ENCODE measurements at regions not wholly inside any gene's neighbourhood (a gene's known extent, or its start where the extent isn't known, plus 50 kb on each side); places are given as distances from the start of the nearest gene placed in this dataset.

- no peak for DNase-seq (ENCODE audit: unreplicated experiment)
- H3K27me3 Mint-ChIP-seq (ENCODE audit: insufficient read depth, unreplicated experiment): no peaks in the 10 kb centered on the region
- no peaks in the 10 kb centered on the region for H3K36me3 Mint-ChIP-seq (ENCODE audit: insufficient read depth, unreplicated experiment)
- no peaks in the 10 kb centered on the region for H3K4me1 Mint-ChIP-seq (ENCODE audit: insufficient read depth, unreplicated experiment)
- H3K4me3 Mint-ChIP-seq (ENCODE audit: unreplicated experiment): no peak overlapping the region
- no TSS peak for BruUV-seq (replicated peaks)
- no peak overlapping the region for H3K27ac Mint-ChIP-seq (ENCODE audit: low read depth, unreplicated experiment)
- ChIA-PET CTCF (no interaction called here), POLR2A (no interaction called here)
- TF ChIP-seq, protein P1, sequence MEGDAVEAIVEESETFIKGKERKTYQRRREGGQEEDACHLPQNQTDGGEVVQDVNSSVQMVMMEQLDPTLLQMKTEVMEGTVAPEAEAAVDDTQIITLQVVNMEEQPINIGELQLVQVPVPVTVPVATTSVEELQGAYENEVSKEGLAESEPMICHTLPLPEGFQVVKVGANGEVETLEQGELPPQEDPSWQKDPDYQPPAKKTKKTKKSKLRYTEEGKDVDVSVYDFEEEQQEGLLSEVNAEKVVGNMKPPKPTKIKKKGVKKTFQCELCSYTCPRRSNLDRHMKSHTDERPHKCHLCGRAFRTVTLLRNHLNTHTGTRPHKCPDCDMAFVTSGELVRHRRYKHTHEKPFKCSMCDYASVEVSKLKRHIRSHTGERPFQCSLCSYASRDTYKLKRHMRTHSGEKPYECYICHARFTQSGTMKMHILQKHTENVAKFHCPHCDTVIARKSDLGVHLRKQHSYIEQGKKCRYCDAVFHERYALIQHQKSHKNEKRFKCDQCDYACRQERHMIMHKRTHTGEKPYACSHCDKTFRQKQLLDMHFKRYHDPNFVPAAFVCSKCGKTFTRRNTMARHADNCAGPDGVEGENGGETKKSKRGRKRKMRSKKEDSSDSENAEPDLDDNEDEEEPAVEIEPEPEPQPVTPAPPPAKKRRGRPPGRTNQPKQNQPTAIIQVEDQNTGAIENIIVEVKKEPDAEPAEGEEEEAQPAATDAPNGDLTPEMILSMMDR (IDR thresholded peaks at IDR 0.05; ENCODE audit: unreplicated experiment): no peak
- intact Hi-C loops (cut with micrococcal nuclease): no loop called here
- peaks cover 9% of the 10 kb centered on the region for H3K9me3 Mint-ChIP-seq (ENCODE audit: unreplicated experiment)
These were observed 201.0 kb downstream of the POSTN start for GRCh38 chr13:37397535-37397934.

- intact Hi-C loops (cut with micrococcal nuclease): no loop called here
- Mint-ChIP-seq H3K4me1 (ENCODE audit: insufficient read depth, unreplicated experiment) (no peaks in the 10 kb centered on the region), H3K36me3 (ENCODE audit: insufficient read depth, unreplicated experiment) (no peaks in the 10 kb centered on the region), H3K4me3 (ENCODE audit: unreplicated experiment) (no peak overlapping the region), H3K27ac (ENCODE audit: low read depth, unreplicated experiment) (no peak overlapping the region), H3K9me3 (ENCODE audit: unreplicated experiment) (peaks cover 9% of the 10 kb centered on the region), H3K27me3 (ENCODE audit: insufficient read depth, unreplicated experiment) (no peaks in the 10 kb centered on the region)
- no TSS peak for BruUV-seq (replicated peaks)
- ChIA-PET CTCF (no interaction called here), POLR2A (no interaction called here)
- DNase-seq (ENCODE audit: unreplicated experiment): no peak
- TF ChIP-seq, protein P1 (IDR thresholded peaks at IDR 0.05; ENCODE audit: unreplicated experiment): no peak
These were observed 203.0 kb downstream of the POSTN start for GRCh38 chr13:37395544-37395943.

- H3K36me3 Mint-ChIP-seq (ENCODE audit: insufficient read depth, unreplicated experiment): no peaks in the 10 kb centered on the region
- no peaks in the 10 kb centered on the region for H3K27me3 Mint-ChIP-seq (ENCODE audit: insufficient read depth, unreplicated experiment)
- H3K4me1 Mint-ChIP-seq (ENCODE audit: insufficient read depth, unreplicated experiment): no peaks in the 10 kb centered on the region
- no peak for DNase-seq (ENCODE audit: unreplicated experiment)
- CTCF ChIA-PET: no interaction called here
- POLR2A ChIA-PET: no interaction called here
- TF ChIP-seq, protein P1 (IDR thresholded peaks at IDR 0.05; ENCODE audit: unreplicated experiment): no peak
- intact Hi-C loops (cut with micrococcal nuclease): no loop called here
- BruUV-seq (replicated peaks): no TSS peak
- H3K4me3 Mint-ChIP-seq (ENCODE audit: unreplicated experiment): no peak overlapping the region
- H3K27ac Mint-ChIP-seq (ENCODE audit: low read depth, unreplicated experiment): no peak overlapping the region
- H3K9me3 Mint-ChIP-seq (ENCODE audit: unreplicated experiment): no peaks in the 10 kb centered on the region
These were observed 206.2 kb downstream of the POSTN start for GRCh38 chr13:37392389-37392788.

DNA sequence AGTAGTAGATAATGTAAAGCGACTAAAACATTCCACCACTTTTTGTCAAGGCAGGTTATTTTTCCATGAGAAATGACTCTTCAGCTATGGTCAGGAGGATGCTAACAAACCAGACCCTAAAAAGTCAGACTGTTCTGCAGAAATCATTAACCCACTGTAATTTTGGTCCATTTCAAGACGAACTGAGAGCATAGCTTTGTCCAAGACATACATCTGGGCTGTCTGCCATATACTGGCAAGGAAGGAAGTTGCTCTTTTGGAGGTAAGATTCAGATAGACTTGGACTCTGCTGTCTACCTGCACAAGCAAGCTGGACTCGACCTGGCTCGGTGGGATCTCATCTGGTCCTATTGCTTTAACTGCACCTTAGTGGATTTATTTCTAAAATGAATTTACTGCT is 207.8 kb downstream of the POSTN start:
- DNase-seq (ENCODE audit: unreplicated experiment): no peak
- ChIA-PET POLR2A (no interaction called here), CTCF (no interaction called here)
- Mint-ChIP-seq H3K27me3 (ENCODE audit: insufficient read depth, unreplicated experiment) (no peaks in the 10 kb centered on the region), H3K27ac (ENCODE audit: low read depth, unreplicated experiment) (no peak overlapping the region), H3K36me3 (ENCODE audit: insufficient read depth, unreplicated experiment) (no peaks in the 10 kb centered on the region), H3K4me1 (ENCODE audit: insufficient read depth, unreplicated experiment) (no peaks in the 10 kb centered on the region), H3K4me3 (ENCODE audit: unreplicated experiment) (no peak overlapping the region), H3K9me3 (ENCODE audit: unreplicated experiment) (no peaks in the 10 kb centered on the region)
- BruUV-seq (replicated peaks): no TSS peak
- intact Hi-C loops (cut with micrococcal nuclease): no loop called here
- TF ChIP-seq, protein P1 (IDR thresholded peaks at IDR 0.05; ENCODE audit: unreplicated experiment): no peak

Measured in MCF 10A (cell line).